WTC11 (cell line): ENCODE measurements at regions not wholly inside any gene's neighbourhood (a gene's known extent, or its start where the extent isn't known, plus 50 kb on each side); places are given as distances from the start of the nearest gene placed in this dataset.

ENCODE experiments used
- CREM ChIP-seq: sonication (generic); formaldehyde crosslinking; IDR thresholded peaks from 2 replicates; pipeline ENCODE4 v1.8.1; 2022; ENCODE audit warnings: mild to moderate bottlenecking, missing genetic modification reagents, moderate library complexity
- ESRRA ChIP-seq: sonication (generic); formaldehyde crosslinking; IDR thresholded peaks from 2 replicates; pipeline ENCODE4 v1.8.1; 2022; ENCODE audit warnings: mild to moderate bottlenecking, missing genetic modification reagents, borderline replicate concordance
- FOXJ3 ChIP-seq: sonication (generic); formaldehyde crosslinking; IDR thresholded peaks from 2 replicates; pipeline ENCODE4 v1.9.0; 2021; ENCODE audit warnings: missing genetic modification reagents, mild to moderate bottlenecking, borderline replicate concordance
- NFE2L1 ChIP-seq: sonication (generic); formaldehyde crosslinking; IDR thresholded peaks from 2 replicates; pipeline ENCODE4 v1.8.1; 2023; ENCODE audit warnings: missing genetic modification reagents
- NFYB ChIP-seq: sonication (generic); formaldehyde crosslinking; conservative IDR thresholded peaks from 2 replicates; pipeline ENCODE4 v1.8.0; 2022; ENCODE audit warnings: low read depth, missing genetic modification reagents
- TEAD4 ChIP-seq: sonication (generic); formaldehyde crosslinking; IDR thresholded peaks from 2 replicates; pipeline ENCODE4 v1.8.0; 2022; ENCODE audit warnings: mild to moderate bottlenecking, missing genetic modification reagents
- TP53 ChIP-seq: sonication (generic); formaldehyde crosslinking; IDR thresholded peaks from 2 replicates; pipeline ENCODE4 v1.8.1; 2023; ENCODE audit warnings: mild to moderate bottlenecking, missing genetic modification reagents
- ZNF138 ChIP-seq: sonication (generic); formaldehyde crosslinking; conservative IDR thresholded peaks from 2 replicates; pipeline ENCODE4 v1.8.1; 2022; ENCODE audit warnings: mild to moderate bottlenecking, moderate library complexity, missing genetic modification reagents
- TF ChIP-seq, protein P1 (sequence below): fragments of 200-600 bp; IDR thresholded peaks from 2 replicates; pipeline ENCODE4 v1.8.0; 2022; ENCODE audit warnings: antibody characterized with exemption
- TF ChIP-seq, protein P2 (sequence below): sonication (generic); formaldehyde crosslinking; IDR thresholded peaks from 2 replicates; pipeline ENCODE4 v1.8.1; 2022; ENCODE audit warnings: low read depth, missing genetic modification reagents, borderline replicate concordance
- TF ChIP-seq, protein P3 (sequence below): sonication (generic); formaldehyde crosslinking; IDR thresholded peaks from 2 replicates; pipeline ENCODE4 v1.8.1; 2023; ENCODE audit warnings: mild to moderate bottlenecking, missing genetic modification reagents, moderate library complexity
- TF ChIP-seq, protein P4 (sequence below): sonication (generic); formaldehyde crosslinking; conservative IDR thresholded peaks from 2 replicates; pipeline ENCODE4 v1.8.1; 2023; ENCODE audit warnings: mild to moderate bottlenecking, low read depth, missing genetic modification reagents, moderate library complexity
- TF ChIP-seq, protein P5 (sequence below): sonication (generic); formaldehyde crosslinking; IDR thresholded peaks from 2 replicates; pipeline ENCODE4 v1.8.1; 2023; ENCODE audit warnings: mild to moderate bottlenecking, missing genetic modification reagents, moderate library complexity
- TF ChIP-seq, protein P6 (sequence below): sonication (generic); formaldehyde crosslinking; IDR thresholded peaks from 2 replicates; pipeline ENCODE4 v1.8.1; 2023; ENCODE audit warnings: mild to moderate bottlenecking, missing genetic modification reagents

DNA sequence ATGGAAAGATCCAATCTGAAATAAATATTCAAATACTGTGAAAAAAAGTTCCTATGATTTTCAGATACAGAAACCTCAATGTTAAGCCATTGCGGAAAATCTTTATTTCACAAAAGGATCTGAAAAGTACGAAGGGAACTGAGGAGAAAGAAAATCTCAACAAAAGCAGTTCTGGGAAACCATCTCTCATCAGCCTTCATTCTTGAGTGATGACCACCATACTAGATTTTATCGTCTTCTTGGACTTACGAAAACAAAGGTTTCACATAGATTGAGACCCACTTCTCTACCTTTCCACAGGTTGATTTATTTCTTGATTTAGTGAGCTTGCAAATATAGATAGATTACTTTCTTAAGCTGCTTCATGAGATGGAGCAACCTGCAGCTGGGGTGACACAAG lies 293.4 kb upstream of the LYZL1 start:
- no peak for TF ChIP-seq NFE2L1
- TF ChIP-seq, protein P1, sequence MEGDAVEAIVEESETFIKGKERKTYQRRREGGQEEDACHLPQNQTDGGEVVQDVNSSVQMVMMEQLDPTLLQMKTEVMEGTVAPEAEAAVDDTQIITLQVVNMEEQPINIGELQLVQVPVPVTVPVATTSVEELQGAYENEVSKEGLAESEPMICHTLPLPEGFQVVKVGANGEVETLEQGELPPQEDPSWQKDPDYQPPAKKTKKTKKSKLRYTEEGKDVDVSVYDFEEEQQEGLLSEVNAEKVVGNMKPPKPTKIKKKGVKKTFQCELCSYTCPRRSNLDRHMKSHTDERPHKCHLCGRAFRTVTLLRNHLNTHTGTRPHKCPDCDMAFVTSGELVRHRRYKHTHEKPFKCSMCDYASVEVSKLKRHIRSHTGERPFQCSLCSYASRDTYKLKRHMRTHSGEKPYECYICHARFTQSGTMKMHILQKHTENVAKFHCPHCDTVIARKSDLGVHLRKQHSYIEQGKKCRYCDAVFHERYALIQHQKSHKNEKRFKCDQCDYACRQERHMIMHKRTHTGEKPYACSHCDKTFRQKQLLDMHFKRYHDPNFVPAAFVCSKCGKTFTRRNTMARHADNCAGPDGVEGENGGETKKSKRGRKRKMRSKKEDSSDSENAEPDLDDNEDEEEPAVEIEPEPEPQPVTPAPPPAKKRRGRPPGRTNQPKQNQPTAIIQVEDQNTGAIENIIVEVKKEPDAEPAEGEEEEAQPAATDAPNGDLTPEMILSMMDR, result no peak
- no peak for TF ChIP-seq TP53 (CRISPR knock-in tag)
- no peak for TF ChIP-seq NFYB (CRISPR knock-in tag)
- TF ChIP-seq, protein P2, sequence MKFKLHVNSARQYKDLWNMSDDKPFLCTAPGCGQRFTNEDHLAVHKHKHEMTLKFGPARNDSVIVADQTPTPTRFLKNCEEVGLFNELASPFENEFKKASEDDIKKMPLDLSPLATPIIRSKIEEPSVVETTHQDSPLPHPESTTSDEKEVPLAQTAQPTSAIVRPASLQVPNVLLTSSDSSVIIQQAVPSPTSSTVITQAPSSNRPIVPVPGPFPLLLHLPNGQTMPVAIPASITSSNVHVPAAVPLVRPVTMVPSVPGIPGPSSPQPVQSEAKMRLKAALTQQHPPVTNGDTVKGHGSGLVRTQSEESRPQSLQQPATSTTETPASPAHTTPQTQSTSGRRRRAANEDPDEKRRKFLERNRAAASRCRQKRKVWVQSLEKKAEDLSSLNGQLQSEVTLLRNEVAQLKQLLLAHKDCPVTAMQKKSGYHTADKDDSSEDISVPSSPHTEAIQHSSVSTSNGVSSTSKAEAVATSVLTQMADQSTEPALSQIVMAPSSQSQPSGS, result no peak
- TF ChIP-seq CREM (CRISPR knock-in tag), result no peak
- TF ChIP-seq FOXJ3 (CRISPR knock-in tag), result no peak
- TF ChIP-seq, protein P3, sequence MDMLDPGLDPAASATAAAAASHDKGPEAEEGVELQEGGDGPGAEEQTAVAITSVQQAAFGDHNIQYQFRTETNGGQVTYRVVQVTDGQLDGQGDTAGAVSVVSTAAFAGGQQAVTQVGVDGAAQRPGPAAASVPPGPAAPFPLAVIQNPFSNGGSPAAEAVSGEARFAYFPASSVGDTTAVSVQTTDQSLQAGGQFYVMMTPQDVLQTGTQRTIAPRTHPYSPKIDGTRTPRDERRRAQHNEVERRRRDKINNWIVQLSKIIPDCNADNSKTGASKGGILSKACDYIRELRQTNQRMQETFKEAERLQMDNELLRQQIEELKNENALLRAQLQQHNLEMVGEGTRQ, result no peak
- TF ChIP-seq ESRRA (CRISPR knock-in tag), result no peak
- no peak for TF ChIP-seq ZNF138
- no peak for TF ChIP-seq TEAD4 (CRISPR knock-in tag)
- TF ChIP-seq, protein P4, sequence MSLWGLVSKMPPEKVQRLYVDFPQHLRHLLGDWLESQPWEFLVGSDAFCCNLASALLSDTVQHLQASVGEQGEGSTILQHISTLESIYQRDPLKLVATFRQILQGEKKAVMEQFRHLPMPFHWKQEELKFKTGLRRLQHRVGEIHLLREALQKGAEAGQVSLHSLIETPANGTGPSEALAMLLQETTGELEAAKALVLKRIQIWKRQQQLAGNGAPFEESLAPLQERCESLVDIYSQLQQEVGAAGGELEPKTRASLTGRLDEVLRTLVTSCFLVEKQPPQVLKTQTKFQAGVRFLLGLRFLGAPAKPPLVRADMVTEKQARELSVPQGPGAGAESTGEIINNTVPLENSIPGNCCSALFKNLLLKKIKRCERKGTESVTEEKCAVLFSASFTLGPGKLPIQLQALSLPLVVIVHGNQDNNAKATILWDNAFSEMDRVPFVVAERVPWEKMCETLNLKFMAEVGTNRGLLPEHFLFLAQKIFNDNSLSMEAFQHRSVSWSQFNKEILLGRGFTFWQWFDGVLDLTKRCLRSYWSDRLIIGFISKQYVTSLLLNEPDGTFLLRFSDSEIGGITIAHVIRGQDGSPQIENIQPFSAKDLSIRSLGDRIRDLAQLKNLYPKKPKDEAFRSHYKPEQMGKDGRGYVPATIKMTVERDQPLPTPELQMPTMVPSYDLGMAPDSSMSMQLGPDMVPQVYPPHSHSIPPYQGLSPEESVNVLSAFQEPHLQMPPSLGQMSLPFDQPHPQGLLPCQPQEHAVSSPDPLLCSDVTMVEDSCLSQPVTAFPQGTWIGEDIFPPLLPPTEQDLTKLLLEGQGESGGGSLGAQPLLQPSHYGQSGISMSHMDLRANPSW (CRISPR knock-in tag), result no peak
- TF ChIP-seq, protein P5, sequence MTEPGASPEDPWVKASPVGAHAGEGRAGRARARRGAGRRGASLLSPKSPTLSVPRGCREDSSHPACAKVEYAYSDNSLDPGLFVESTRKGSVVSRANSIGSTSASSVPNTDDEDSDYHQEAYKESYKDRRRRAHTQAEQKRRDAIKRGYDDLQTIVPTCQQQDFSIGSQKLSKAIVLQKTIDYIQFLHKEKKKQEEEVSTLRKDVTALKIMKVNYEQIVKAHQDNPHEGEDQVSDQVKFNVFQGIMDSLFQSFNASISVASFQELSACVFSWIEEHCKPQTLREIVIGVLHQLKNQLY (CRISPR knock-in tag), result no peak
- TF ChIP-seq, protein P6, sequence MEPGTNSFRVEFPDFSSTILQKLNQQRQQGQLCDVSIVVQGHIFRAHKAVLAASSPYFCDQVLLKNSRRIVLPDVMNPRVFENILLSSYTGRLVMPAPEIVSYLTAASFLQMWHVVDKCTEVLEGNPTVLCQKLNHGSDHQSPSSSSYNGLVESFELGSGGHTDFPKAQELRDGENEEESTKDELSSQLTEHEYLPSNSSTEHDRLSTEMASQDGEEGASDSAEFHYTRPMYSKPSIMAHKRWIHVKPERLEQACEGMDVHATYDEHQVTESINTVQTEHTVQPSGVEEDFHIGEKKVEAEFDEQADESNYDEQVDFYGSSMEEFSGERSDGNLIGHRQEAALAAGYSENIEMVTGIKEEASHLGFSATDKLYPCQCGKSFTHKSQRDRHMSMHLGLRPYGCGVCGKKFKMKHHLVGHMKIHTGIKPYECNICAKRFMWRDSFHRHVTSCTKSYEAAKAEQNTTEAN, result no peak
